Esophagus squamous epithelium (tissue), 5 donors: ENCODE measurements at regions not wholly inside any gene's neighbourhood (a gene's known extent, or its start where the extent isn't known, plus 50 kb on each side); places are given as distances from the start of the nearest gene placed in this dataset.

Experiments
- DNase-seq: peaks from one replicate; lab custom pipeline; 2025; lab: John Stamatoyannopoulos, UW
- H3K27ac ChIP-seq, 4 donors: fragments of 200-600 bp; sonication (generic); one replicate each; pipeline ENCODE4 v1.5.1; 2016 to 2019; ENCODE audit warnings: mild to moderate bottlenecking in 1 of 4
- H3K27me3 ChIP-seq, 4 donors: fragments of 200-600 bp; sonication (generic); 1 replicate in 3 of 4; 2 replicates in 1 of 4; pipeline versions ENCODE4 v1.5.1 to v1.6.0; 2017 to 2021; ENCODE audit warnings: antibody characterized with exemption in 1 of 4
- H3K36me3 ChIP-seq, 3 donors: fragments of 200-600 bp; sonication (generic); one replicate each; pipeline ENCODE4 v1.5.1; 2016 to 2019
- H3K4me1 ChIP-seq, 3 donors: fragments of 200-600 bp; sonication (generic); one replicate each; pipeline ENCODE4 v1.5.1; 2017 to 2019
- H3K4me3 ChIP-seq, 4 donors: fragments of 200-600 bp; sonication (generic); 1 replicate in 3 of 4; 2 replicates in 1 of 4; pipeline ENCODE4 v1.5.1; 2016 to 2019; ENCODE audit warnings: mild to moderate bottlenecking in 2 of 4, moderate library complexity in 1 of 4
- H3K9me3 ChIP-seq, 3 donors: fragments of 200-600 bp; sonication (generic); one replicate each; pipeline ENCODE4 v1.5.1; 2016 to 2019
- POLR2A ChIP-seq, 4 donors: fragments of 450-650 bp; IDR thresholded peaks; one replicate each; pipeline ENCODE4 v1.6.1; 2017; ENCODE audit warnings: antibody characterized with exemption in 4 of 4, mild to moderate bottlenecking in 4 of 4, moderate library complexity in 3 of 4
- WGBS, 2 donors: methylation state at CpG; one replicate each; pipeline ENCODE4 v1.1.5; 2018; 5-methylcytosine and 5-hydroxymethylcytosine counted together
- intact Hi-C: fragments of 100-400 bp; cut with DNase I; formaldehyde crosslinking; loops from one replicate; pipeline ENCODE4 v1.15.0; 2022
- TF ChIP-seq, protein P1 (sequence below), 6 experiments: fragments of 450-650 bp in 4 of 6; fragments of 200-600 bp in 2 of 6; sonication (generic) in 2 of 6; IDR thresholded peaks; one replicate each; pipeline ENCODE4 v1.5.1; 2016 to 2019; ENCODE audit warnings: antibody characterized with exemption in 6 of 6, mild to moderate bottlenecking in 4 of 6, moderate library complexity in 4 of 6
- donor health status: DM: yes; HTN: yes; CAD: no.

DNA sequence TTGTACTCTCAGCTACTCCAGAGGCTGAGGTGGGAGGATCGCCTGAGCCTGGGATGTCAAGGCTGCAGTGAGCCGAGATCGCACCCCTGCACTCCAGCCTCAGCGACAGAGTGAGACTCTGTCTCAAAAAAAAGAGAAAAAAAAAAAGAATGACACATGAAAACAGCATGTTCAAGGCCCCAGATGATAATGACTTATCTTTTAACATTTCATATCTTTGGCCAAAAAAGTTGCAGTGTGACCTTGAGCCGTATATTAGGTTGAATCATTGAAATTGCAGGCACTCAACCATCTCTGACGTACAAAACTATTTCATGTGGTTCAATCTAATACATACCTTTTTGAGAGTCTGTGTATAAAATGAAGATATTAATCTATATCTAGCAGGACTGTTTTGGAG lies 79.1 kb upstream of the CPEB4 start:
- no peak for TF ChIP-seq POLR2A (IDR thresholded peaks at IDR 0.05)
- TF ChIP-seq, protein P1, sequence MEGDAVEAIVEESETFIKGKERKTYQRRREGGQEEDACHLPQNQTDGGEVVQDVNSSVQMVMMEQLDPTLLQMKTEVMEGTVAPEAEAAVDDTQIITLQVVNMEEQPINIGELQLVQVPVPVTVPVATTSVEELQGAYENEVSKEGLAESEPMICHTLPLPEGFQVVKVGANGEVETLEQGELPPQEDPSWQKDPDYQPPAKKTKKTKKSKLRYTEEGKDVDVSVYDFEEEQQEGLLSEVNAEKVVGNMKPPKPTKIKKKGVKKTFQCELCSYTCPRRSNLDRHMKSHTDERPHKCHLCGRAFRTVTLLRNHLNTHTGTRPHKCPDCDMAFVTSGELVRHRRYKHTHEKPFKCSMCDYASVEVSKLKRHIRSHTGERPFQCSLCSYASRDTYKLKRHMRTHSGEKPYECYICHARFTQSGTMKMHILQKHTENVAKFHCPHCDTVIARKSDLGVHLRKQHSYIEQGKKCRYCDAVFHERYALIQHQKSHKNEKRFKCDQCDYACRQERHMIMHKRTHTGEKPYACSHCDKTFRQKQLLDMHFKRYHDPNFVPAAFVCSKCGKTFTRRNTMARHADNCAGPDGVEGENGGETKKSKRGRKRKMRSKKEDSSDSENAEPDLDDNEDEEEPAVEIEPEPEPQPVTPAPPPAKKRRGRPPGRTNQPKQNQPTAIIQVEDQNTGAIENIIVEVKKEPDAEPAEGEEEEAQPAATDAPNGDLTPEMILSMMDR (IDR thresholded peaks at IDR 0.05): no peak
- no peaks in the 10 kb centered on the region for H3K27me3 ChIP-seq
- no peak overlapping the region for H3K4me3 ChIP-seq
- no peak for DNase-seq
- H3K9me3 ChIP-seq: peaks cover 0 to 3% (median 0%) of the 10 kb centered on the region in 3 donors
- intact Hi-C loops: no loop called here
- no peaks in the 10 kb centered on the region for H3K4me1 ChIP-seq
- 79 to 85% methylated on average over 6 of the region's 6 CpGs for WGBS, 2 donors
- H3K36me3 ChIP-seq: no peaks in the 10 kb centered on the region
- H3K27ac ChIP-seq: no peak overlapping the region

DNA sequence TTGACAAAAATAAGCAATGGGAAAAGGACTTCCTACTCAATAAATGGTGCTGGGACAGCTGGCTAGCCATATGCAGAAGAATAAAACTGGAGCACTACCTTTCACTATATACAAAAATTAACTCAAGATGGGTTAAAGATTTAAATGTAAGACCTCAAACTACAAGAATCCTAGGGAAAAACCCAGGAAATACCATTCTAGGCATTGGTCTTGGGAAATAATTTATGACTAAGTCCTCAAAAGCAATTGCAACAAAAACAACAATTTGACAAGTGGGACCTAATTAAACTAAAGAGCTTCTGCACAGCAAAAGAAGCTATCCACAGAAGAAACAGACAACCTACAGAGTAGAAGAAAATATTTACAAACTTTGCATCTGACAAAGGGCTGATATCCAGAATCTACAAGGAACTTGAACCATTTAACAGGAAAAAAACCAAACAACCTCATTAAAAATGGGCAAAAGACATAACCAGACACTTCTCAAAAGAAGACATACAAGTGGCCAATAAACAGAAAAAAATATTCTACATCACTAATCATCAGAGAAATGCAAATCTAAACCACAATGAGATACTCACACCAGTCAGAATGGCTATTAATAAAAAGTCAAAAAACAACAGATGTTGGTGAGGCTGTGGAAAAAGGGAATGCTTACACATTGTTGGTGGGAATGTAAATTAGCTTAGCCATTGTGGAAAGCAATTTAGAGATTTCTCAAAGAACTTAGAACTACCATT lies 75.2 kb upstream of the CPEB4 start:
- Histone ChIP-seq H3K4me3 (no peak overlapping the region), H3K9me3 (no peaks in the 10 kb centered on the region), H3K4me1 (peaks cover 0 to 13% (median 5%) of the 10 kb centered on the region in 3 donors), H3K27me3 (no peaks in the 10 kb centered on the region), H3K27ac (no peak overlapping the region), H3K36me3 (no peaks in the 10 kb centered on the region)
- TF ChIP-seq, protein P1 (IDR thresholded peaks at IDR 0.05): no peak
- TF ChIP-seq POLR2A (IDR thresholded peaks at IDR 0.05): no peak
- no peak for DNase-seq
- intact Hi-C loops: no loop called here

DNA sequence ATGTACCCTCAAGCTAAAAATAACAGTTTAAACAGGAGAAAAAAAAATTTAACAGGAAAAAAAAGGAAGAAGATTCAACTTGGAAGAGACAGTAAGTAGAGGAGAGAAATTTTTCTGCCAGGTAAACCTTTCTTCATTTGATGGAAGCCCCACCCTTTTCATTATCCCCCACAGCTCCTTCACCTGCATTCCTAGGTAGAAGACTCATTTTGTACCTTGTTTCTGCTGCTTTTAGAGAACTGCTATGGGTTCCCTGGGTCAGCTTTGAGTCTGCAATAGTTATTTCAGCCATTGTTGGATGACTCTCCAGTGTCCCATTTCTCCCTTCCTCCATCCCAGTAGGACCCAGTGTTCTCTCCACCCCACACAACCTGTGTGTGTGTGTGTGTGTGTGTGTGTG lies 74.1 kb upstream of the CPEB4 start:
- TF ChIP-seq, protein P1 (IDR thresholded peaks at IDR 0.05): no peak
- no peak for TF ChIP-seq POLR2A (IDR thresholded peaks at IDR 0.05)
- Histone ChIP-seq H3K36me3 (no peaks in the 10 kb centered on the region), H3K4me1 (peaks cover 0 to 14% (median 5%) of the 10 kb centered on the region in 3 donors), H3K27ac (no peak overlapping the region), H3K27me3 (no peaks in the 10 kb centered on the region), H3K9me3 (no peaks in the 10 kb centered on the region), H3K4me3 (no peak overlapping the region)
- intact Hi-C loops: no loop called here
- DNase-seq: no peak

DNA sequence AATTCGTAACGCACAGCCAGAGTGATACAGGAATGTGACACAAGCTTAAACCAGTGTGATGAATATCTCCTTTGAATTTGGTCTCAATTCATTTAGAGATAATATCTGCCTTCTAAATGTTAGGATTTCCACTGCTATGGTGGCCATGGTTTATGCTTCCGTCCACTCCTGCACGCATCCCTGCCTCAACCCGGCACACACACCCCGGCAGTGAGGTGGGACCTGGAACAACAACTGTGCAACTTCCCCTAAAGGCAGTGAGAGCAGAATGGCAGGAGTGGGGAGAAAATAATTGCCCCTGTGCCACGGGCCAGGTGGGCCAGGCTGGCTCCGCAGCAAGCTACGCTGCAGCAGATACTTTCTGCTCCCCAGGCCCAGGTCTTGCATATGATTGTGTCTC lies 72.6 kb upstream of the CPEB4 start:
- DNase-seq: no peak
- no peak overlapping the region for H3K27ac ChIP-seq
- TF ChIP-seq, protein P1 (IDR thresholded peaks at IDR 0.05): no peak
- no peak for TF ChIP-seq POLR2A (IDR thresholded peaks at IDR 0.05)
- H3K9me3 ChIP-seq: no peaks in the 10 kb centered on the region
- H3K4me1 ChIP-seq: peaks cover 0 to 14% (median 5%) of the 10 kb centered on the region in 3 donors
- intact Hi-C loops: no loop called here
- no peaks in the 10 kb centered on the region for H3K27me3 ChIP-seq
- no peaks in the 10 kb centered on the region for H3K36me3 ChIP-seq
- no peak overlapping the region for H3K4me3 ChIP-seq
- 71 to 91% methylated on average over 6 to 7 of the region's 9 CpGs for WGBS, 2 donors

DNA sequence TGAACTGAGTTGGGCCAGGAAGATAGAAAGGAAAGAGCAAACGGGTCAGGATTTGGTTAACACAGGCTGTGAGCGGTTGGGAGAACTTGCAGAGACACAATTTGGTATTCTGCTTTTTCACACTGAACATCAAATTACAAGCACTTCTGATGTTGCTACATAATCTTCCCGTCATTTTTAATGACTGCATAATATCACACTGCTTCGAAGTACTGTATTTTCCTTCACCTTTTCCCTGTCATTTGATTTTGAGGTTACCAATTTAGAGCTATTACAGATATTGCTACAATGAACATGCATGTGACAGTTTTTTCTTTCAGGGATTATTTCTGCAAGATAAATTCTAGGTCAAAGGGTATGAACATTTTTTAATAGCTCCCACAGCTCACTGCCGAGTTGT lies 71.4 kb upstream of the CPEB4 start:
- H3K4me3 ChIP-seq: no peak overlapping the region
- 69 to 71% methylated on average over 5 of the region's 5 CpGs for WGBS, 2 donors
- DNase-seq: no peak
- peaks cover 0 to 14% (median 5%) of the 10 kb centered on the region in 3 donors for H3K4me1 ChIP-seq
- no peaks in the 10 kb centered on the region for H3K36me3 ChIP-seq
- intact Hi-C loops: no loop called here
- H3K27me3 ChIP-seq: no peaks in the 10 kb centered on the region
- no peak overlapping the region for H3K27ac ChIP-seq
- no peaks in the 10 kb centered on the region for H3K9me3 ChIP-seq
- TF ChIP-seq, protein P1 (IDR thresholded peaks at IDR 0.05): no peak
- no peak for TF ChIP-seq POLR2A (IDR thresholded peaks at IDR 0.05)
